Stomach (tissue), 8 donors: ENCODE measurements at regions not wholly inside any gene's neighbourhood (a gene's known extent, or its start where the extent isn't known, plus 50 kb on each side); places are given as distances from the start of the nearest gene placed in this dataset.
"Not testable (repeated sequence)": the region's sequence is repeated elsewhere in the genome, so short reads cannot be mapped to it uniquely, and the experiment has no call there.

Experiments used
- DNase-seq, 2 donors: peaks; one replicate each; pipeline versions ENCODE4 v3.0.0 to v3.0.0-alpha.2; 2013 to 2019
- H3K27ac ChIP-seq, 5 donors: fragments of 200-600 bp in 4 of 5; sonication (generic) in 4 of 5; one replicate each; pipeline ENCODE4 v1.5.1; 2013 to 2019; ENCODE audit warnings: mild to moderate bottlenecking in 1 of 5, moderate library complexity in 1 of 5
- H3K27me3 ChIP-seq, 3 donors: fragments of 200-600 bp; sonication (generic); one replicate each; pipeline ENCODE4 v1.5.1; 2017 to 2019; ENCODE audit warnings: mixed run types in 1 of 3
- H3K36me3 ChIP-seq, 4 donors: fragments of 200-600 bp; sonication (generic); 1 replicate in 3 of 4; 2 replicates in 1 of 4; pipeline ENCODE4 v1.5.1; 2016 to 2019
- H3K4me1 ChIP-seq, 4 donors: fragments of 200-600 bp; sonication (generic); one replicate each; pipeline ENCODE4 v1.5.1; 2016 to 2019
- H3K4me3 ChIP-seq, 4 donors: fragments of 200-600 bp; sonication (generic) in 3 of 4; one replicate each; pipeline ENCODE4 v1.5.1; 2016 to 2019; ENCODE audit warnings: mild to moderate bottlenecking in 1 of 4
- H3K9me3 ChIP-seq, 4 donors: fragments of 200-600 bp; sonication (generic); one replicate each; pipeline ENCODE4 v1.5.1; 2016 to 2019
- CTCF ChIP-seq, 7 experiments: fragments of 450-650 bp in 4 of 7; fragments of 200-600 bp in 3 of 7; sonication (generic) in 3 of 7; IDR thresholded peaks; one replicate each; pipeline ENCODE4 v1.5.1; 2016 to 2019; ENCODE audit warnings: antibody characterized with exemption in 7 of 7, control low read depth in 2 of 7, mild to moderate bottlenecking in 1 of 7
- EP300 ChIP-seq: sonication (generic); formaldehyde crosslinking; IDR thresholded peaks from one replicate; pipeline ENCODE4 v1.6.1; 2017; ENCODE audit warnings: antibody characterized with exemption
- POLR2A ChIP-seq, 4 donors: fragments of 450-650 bp; IDR thresholded peaks; one replicate each; pipeline ENCODE4 v1.6.1; 2016; ENCODE audit warnings: antibody characterized with exemption in 4 of 4, control low read depth in 2 of 4, mild to moderate bottlenecking in 1 of 4, moderate library complexity in 1 of 4
- POLR2AphosphoS5 ChIP-seq, 3 donors: sonication (generic); formaldehyde crosslinking; IDR thresholded peaks; one replicate each; pipeline ENCODE4 v1.6.1; 2016; ENCODE audit warnings: antibody characterized with exemption in 3 of 3
- WGBS, 5 donors: extraction: QIAGEN DNeasy Blood & Tissue Kit in 3 of 5; methylation state at CpG; one replicate each; pipeline versions ENCODE4 v1.1.5 to v1.1.7; 2013 to 2018; 5-methylcytosine and 5-hydroxymethylcytosine counted together
- intact Hi-C: fragments of 100-400 bp; cut with DNase I; formaldehyde crosslinking; loops from one replicate; pipeline ENCODE4 v1.15.1; 2023; ENCODE audit warnings: low total_unique reads
- donor health status: healthy with polysubstance abuse.
- donor health status: Bipolar disorder and iron deficiency.
- donor health status: healthy.

- H3K27me3 ChIP-seq: no peaks in the 10 kb centered on the region
- intact Hi-C loops: no loop called here
- peaks cover 0 to 5% (median 0%) of the 10 kb centered on the region in 4 donors for H3K9me3 ChIP-seq
- DNase-seq: no peak
- H3K4me1 ChIP-seq: no peaks in the 10 kb centered on the region
- H3K27ac ChIP-seq: no peak overlapping the region
- no peaks in the 10 kb centered on the region for H3K36me3 ChIP-seq
- no peak for TF ChIP-seq POLR2A (IDR thresholded peaks at IDR 0.05)
- no peak for TF ChIP-seq CTCF (IDR thresholded peaks at IDR 0.05)
- TF ChIP-seq POLR2AphosphoS5 (IDR thresholded peaks at IDR 0.05): no peak
- TF ChIP-seq EP300: no peak
- H3K4me3 ChIP-seq: no peak overlapping the region
- WGBS, 5 donors: 84 to 88% (median 87%) methylated on average over 10 of the region's 10 CpGs
Observed at GRCh38 chr1:240722788-240723187, 110.8 kb upstream of the GREM2 start.

GRCh38 chr1:240720976-240721375 is 109.0 kb upstream of the GREM2 start:
- no peaks in the 10 kb centered on the region for H3K27me3 ChIP-seq

GRCh38 chr1:240719953-240720700 is 108.2 kb upstream of the GREM2 start:
- no peaks in the 10 kb centered on the region for H3K4me1 ChIP-seq
- no peaks in the 10 kb centered on the region for H3K9me3 ChIP-seq
- H3K36me3 ChIP-seq: no peaks in the 10 kb centered on the region
- H3K4me3 ChIP-seq: no peak overlapping the region
- no peaks in the 10 kb centered on the region for H3K27me3 ChIP-seq
- peak in 1 of 2 donors; percentile 29 for DNase-seq
- intact Hi-C loops: no loop called here
- 57 to 73% (median 68%) methylated on average over 8 of the region's 8 CpGs for whole genome bisulfite sequencing, 5 donors
- H3K27ac ChIP-seq: no peak overlapping the region
- TF ChIP-seq POLR2A (IDR thresholded peaks at IDR 0.05) (no peak), CTCF (IDR thresholded peaks at IDR 0.05) (no peak), EP300 (no peak), POLR2AphosphoS5 (IDR thresholded peaks at IDR 0.05) (no peak)

More at GRCh38 chr1:240720976-240721375, 109.0 kb upstream of the GREM2 start:
- DNase-seq: no peak
- Histone ChIP-seq H3K9me3 (peaks cover 0 to under 1% (median 0%) of the 10 kb centered on the region in 4 donors), H3K27ac (no peak overlapping the region), H3K36me3 (no peaks in the 10 kb centered on the region), H3K4me3 (no peak overlapping the region), H3K4me1 (no peaks in the 10 kb centered on the region)
- intact Hi-C loops: no loop called here
- 61 to 73% (median 67%) methylated on average over 6 of the region's 6 CpGs for WGBS, 5 donors
- TF ChIP-seq EP300 (no peak), POLR2AphosphoS5 (IDR thresholded peaks at IDR 0.05) (no peak), POLR2A (IDR thresholded peaks at IDR 0.05) (no peak), CTCF (IDR thresholded peaks at IDR 0.05) (no peak)

GRCh38 chr1:240716538-240716937 is 104.6 kb upstream of the GREM2 start:
- H3K9me3 ChIP-seq, H3K27me3 ChIP-seq, DNase-seq, H3K27ac ChIP-seq, intact Hi-C loops, H3K4me1 ChIP-seq, H3K4me3 ChIP-seq, H3K36me3 ChIP-seq: not testable (repeated sequence)
- WGBS, 5 donors: 87 to 93% (median 90%) methylated on average over 4 of the region's 4 CpGs

GRCh38 chr1:240714568-240715292 is 102.8 kb upstream of the GREM2 start:
- intact Hi-C loops: no loop called here
- H3K27ac ChIP-seq: no peak overlapping the region
- WGBS, 5 donors: 80 to 89% (median 83%) methylated on average over 8 of the region's 8 CpGs
- no peaks in the 10 kb centered on the region for H3K9me3 ChIP-seq
- H3K27me3 ChIP-seq: no peaks in the 10 kb centered on the region
- no peaks in the 10 kb centered on the region for H3K36me3 ChIP-seq
- H3K4me1 ChIP-seq: no peaks in the 10 kb centered on the region
- TF ChIP-seq POLR2AphosphoS5 (IDR thresholded peaks at IDR 0.05) (no peak), EP300 (no peak), POLR2A (IDR thresholded peaks at IDR 0.05) (no peak), CTCF (IDR thresholded peaks at IDR 0.05) (no peak)
- no peak overlapping the region for H3K4me3 ChIP-seq
- no peak for DNase-seq
